ENCODE measurements at regions not wholly inside any gene's neighbourhood (a gene's known extent, or its start where the extent isn't known, plus 50 kb on each side); places are given as distances from the start of the nearest gene placed in this dataset.
A peak's percentile ranks its signal among the peaks of the same experiment; 100 is the strongest.

- peaks cover 3% of the 10 kb centered on the region for H3K9me3 Mint-ChIP-seq
- no peaks in the 10 kb centered on the region for H3K27me3 Mint-ChIP-seq
- H3K36me3 Mint-ChIP-seq: no peaks in the 10 kb centered on the region
- no peak overlapping the region for H3K4me3 Mint-ChIP-seq
- H3K4me1 Mint-ChIP-seq: no peaks in the 10 kb centered on the region
- H3K27ac Mint-ChIP-seq: no peak overlapping the region
- no peak for ATAC-seq
Measured at GRCh38 chr4:186940476-186940875, 216.8 kb upstream of the FAT1 start.

GRCh38 chr4:186942758-186943377 is 219.2 kb upstream of the FAT1 start:
- Mint-ChIP-seq H3K36me3 (no peaks in the 10 kb centered on the region), H3K27me3 (no peaks in the 10 kb centered on the region), H3K27ac (no peak overlapping the region)

GRCh38 chr4:186943411-186943810 is 219.8 kb upstream of the FAT1 start:
- H3K27me3 Mint-ChIP-seq: no peaks in the 10 kb centered on the region
- ATAC-seq: no peak
- no peak overlapping the region for H3K4me3 Mint-ChIP-seq
- H3K9me3 Mint-ChIP-seq: no peaks in the 10 kb centered on the region
- no peak overlapping the region for H3K27ac Mint-ChIP-seq
- H3K4me1 Mint-ChIP-seq: no peaks in the 10 kb centered on the region
- no peaks in the 10 kb centered on the region for H3K36me3 Mint-ChIP-seq

More at GRCh38 chr4:186942758-186943377, 219.2 kb upstream of the FAT1 start:
- no peak for ATAC-seq
- Mint-ChIP-seq H3K9me3 (peaks cover under 1% of the 10 kb centered on the region), H3K4me3 (no peak overlapping the region), H3K4me1 (no peaks in the 10 kb centered on the region)

GRCh38 chr4:186946136-186946535 is 222.5 kb upstream of the FAT1 start:
- no peak overlapping the region for H3K4me3 Mint-ChIP-seq
- H3K4me1 Mint-ChIP-seq: no peaks in the 10 kb centered on the region
- ATAC-seq: no peak
- H3K9me3 Mint-ChIP-seq: no peaks in the 10 kb centered on the region
- no peaks in the 10 kb centered on the region for H3K27me3 Mint-ChIP-seq
- no peak overlapping the region for H3K27ac Mint-ChIP-seq
- H3K36me3 Mint-ChIP-seq: no peaks in the 10 kb centered on the region

GRCh38 chr4:186946682-186947294 is 223.1 kb upstream of the FAT1 start:
- H3K4me1 Mint-ChIP-seq: no peaks in the 10 kb centered on the region
- no peak overlapping the region for H3K27ac Mint-ChIP-seq
- no peaks in the 10 kb centered on the region for H3K36me3 Mint-ChIP-seq
- H3K27me3 Mint-ChIP-seq: no peaks in the 10 kb centered on the region
- ATAC-seq: no peak
- H3K4me3 Mint-ChIP-seq: no peak overlapping the region
- H3K9me3 Mint-ChIP-seq: no peaks in the 10 kb centered on the region

GRCh38 chr4:186948361-186949242 is 224.9 kb upstream of the FAT1 start:
- Mint-ChIP-seq H3K4me1 (no peaks in the 10 kb centered on the region), H3K4me3 (no peak overlapping the region), H3K27me3 (no peaks in the 10 kb centered on the region), H3K36me3 (no peaks in the 10 kb centered on the region), H3K27ac (no peak overlapping the region), H3K9me3 (no peaks in the 10 kb centered on the region)
- peak; percentile 11 for ATAC-seq

GRCh38 chr4:186949847-186950246 is 226.2 kb upstream of the FAT1 start:
- H3K4me3 Mint-ChIP-seq: no peak overlapping the region
- H3K4me1 Mint-ChIP-seq: no peaks in the 10 kb centered on the region
- H3K27ac Mint-ChIP-seq: no peak overlapping the region
- H3K36me3 Mint-ChIP-seq: no peaks in the 10 kb centered on the region
- H3K27me3 Mint-ChIP-seq: no peaks in the 10 kb centered on the region
- no peak for ATAC-seq
- no peaks in the 10 kb centered on the region for H3K9me3 Mint-ChIP-seq

GRCh38 chr4:186952709-186953108 is 229.1 kb upstream of the FAT1 start:
- H3K4me3 Mint-ChIP-seq: no peak overlapping the region
- no peaks in the 10 kb centered on the region for H3K27me3 Mint-ChIP-seq
- H3K9me3 Mint-ChIP-seq: no peaks in the 10 kb centered on the region
- H3K36me3 Mint-ChIP-seq: no peaks in the 10 kb centered on the region
- H3K4me1 Mint-ChIP-seq: no peaks in the 10 kb centered on the region
- no peak for ATAC-seq
- no peak overlapping the region for H3K27ac Mint-ChIP-seq

- Mint-ChIP-seq H3K9me3 (no peaks in the 10 kb centered on the region), H3K27me3 (no peaks in the 10 kb centered on the region), H3K36me3 (no peaks in the 10 kb centered on the region), H3K4me3 (no peak overlapping the region), H3K4me1 (no peaks in the 10 kb centered on the region), H3K27ac (no peak overlapping the region)
- ATAC-seq: no peak
Measured at GRCh38 chr4:186953599-186954260, 230.1 kb upstream of the FAT1 start.

- Mint-ChIP-seq H3K9me3 (no peaks in the 10 kb centered on the region), H3K36me3 (no peaks in the 10 kb centered on the region), H3K27me3 (no peaks in the 10 kb centered on the region), H3K4me1 (no peaks in the 10 kb centered on the region), H3K4me3 (no peak overlapping the region), H3K27ac (no peak overlapping the region)
- no peak for ATAC-seq
Measured at GRCh38 chr4:186954509-186954908, 230.9 kb upstream of the FAT1 start.

GRCh38 chr4:186954956-186955355 is 231.3 kb upstream of the FAT1 start:
- H3K9me3 Mint-ChIP-seq: no peaks in the 10 kb centered on the region
- H3K27ac Mint-ChIP-seq: no peak overlapping the region
- no peaks in the 10 kb centered on the region for H3K4me1 Mint-ChIP-seq
- no peak for ATAC-seq
- H3K27me3 Mint-ChIP-seq: no peaks in the 10 kb centered on the region
- H3K36me3 Mint-ChIP-seq: no peaks in the 10 kb centered on the region
- H3K4me3 Mint-ChIP-seq: no peak overlapping the region

GRCh38 chr4:186957952-186958555 is 234.4 kb upstream of the FAT1 start:
- H3K36me3 Mint-ChIP-seq: no peaks in the 10 kb centered on the region
- H3K27me3 Mint-ChIP-seq: no peaks in the 10 kb centered on the region
- ATAC-seq: no peak
- no peak overlapping the region for H3K4me3 Mint-ChIP-seq
- no peaks in the 10 kb centered on the region for H3K9me3 Mint-ChIP-seq
- no peak overlapping the region for H3K27ac Mint-ChIP-seq
- no peaks in the 10 kb centered on the region for H3K4me1 Mint-ChIP-seq

GRCh38 chr4:186958726-186959350 is 235.2 kb upstream of the FAT1 start:
- Mint-ChIP-seq H3K27me3 (no peaks in the 10 kb centered on the region), H3K4me1 (no peaks in the 10 kb centered on the region)

GRCh38 chr4:186979961-186980745 is 256.5 kb upstream of the FAT1 start:
- Mint-ChIP-seq H3K27ac (no peak overlapping the region), H3K27me3 (no peaks in the 10 kb centered on the region), H3K4me1 (no peaks in the 10 kb centered on the region), H3K36me3 (no peaks in the 10 kb centered on the region), H3K9me3 (peaks cover 12% of the 10 kb centered on the region), H3K4me3 (no peak overlapping the region)
- ATAC-seq: no peak

More at GRCh38 chr4:186958726-186959350, 235.2 kb upstream of the FAT1 start:
- no peak for ATAC-seq
- Mint-ChIP-seq H3K27ac (no peak overlapping the region), H3K4me3 (no peak overlapping the region), H3K36me3 (no peaks in the 10 kb centered on the region), H3K9me3 (no peaks in the 10 kb centered on the region)
